Naive thymus-derived CD8-positive, alpha-beta T cell (primary cell): ENCODE measurements at regions not wholly inside any gene's neighbourhood (a gene's known extent, or its start where the extent isn't known, plus 50 kb on each side); places are given as distances from the start of the nearest gene placed in this dataset.
"Not testable (repeated sequence)": the region's sequence is repeated elsewhere in the genome, so short reads cannot be mapped to it uniquely, and the experiment has no call there.

Experiments
- ATAC-seq, 2 donors: fragments of 150-1000 bp; cut with Tn5 transposase in 1 of 2; sonication (Bioruptor Pico), chemical (Tn5 transposase) in 1 of 2; 1 replicate in 1 of 2; 2 replicates in 1 of 2; pipeline ENCODE4 v1.10.0; 2021; ENCODE audit warnings: mild to moderate bottlenecking in 2 of 2, moderate library complexity in 2 of 2
- POLR2A ChIA-PET: fragments of 350-600 bp; sonication (Branson Sonifier 250); formaldehyde crosslinking; loops from one replicate; lab custom pipeline; 2021; ENCODE audit warnings: antibody characterized with exemption; lab: Charles Lee
- DNase-seq, 10 donors: peaks; one replicate each; pipeline versions ENCODE4 v3.0.0 to v3.0.0-alpha.2; 2020 to 2022
- H3K27ac Mint-ChIP-seq, 10 donors: one replicate each; pipeline ENCODE4 v1.8.0; 2020 to 2022; ENCODE audit warnings: mild to moderate bottlenecking in 10 of 10, mixed read lengths in 10 of 10, moderate library complexity in 4 of 10, inconsistent platforms in 1 of 10
- H3K27me3 Mint-ChIP-seq, 5 donors: one replicate each; pipeline ENCODE4 v1.8.0; 2021 to 2022; ENCODE audit warnings: mixed read lengths in 5 of 5
- H3K36me3 Mint-ChIP-seq, 3 donors: one replicate each; pipeline ENCODE4 v1.8.0; 2020 to 2022; ENCODE audit warnings: mixed read lengths in 3 of 3, mild to moderate bottlenecking in 2 of 3, inconsistent platforms in 1 of 3
- H3K4me1 Mint-ChIP-seq, 4 donors: one replicate each; pipeline ENCODE4 v1.8.0; 2021 to 2022; ENCODE audit warnings: mixed read lengths in 4 of 4
- H3K4me3 Mint-ChIP-seq, 10 donors: one replicate each; pipeline ENCODE4 v1.8.0; 2020 to 2022; ENCODE audit warnings: mild to moderate bottlenecking in 10 of 10, mixed read lengths in 10 of 10, moderate library complexity in 6 of 10, inconsistent platforms in 1 of 10
- H3K9me3 Mint-ChIP-seq, 9 donors: one replicate each; pipeline ENCODE4 v1.8.0; 2020 to 2022; ENCODE audit warnings: mixed read lengths in 9 of 9, mild to moderate bottlenecking in 3 of 9, inconsistent platforms in 1 of 9, moderate library complexity in 1 of 9

DNA sequence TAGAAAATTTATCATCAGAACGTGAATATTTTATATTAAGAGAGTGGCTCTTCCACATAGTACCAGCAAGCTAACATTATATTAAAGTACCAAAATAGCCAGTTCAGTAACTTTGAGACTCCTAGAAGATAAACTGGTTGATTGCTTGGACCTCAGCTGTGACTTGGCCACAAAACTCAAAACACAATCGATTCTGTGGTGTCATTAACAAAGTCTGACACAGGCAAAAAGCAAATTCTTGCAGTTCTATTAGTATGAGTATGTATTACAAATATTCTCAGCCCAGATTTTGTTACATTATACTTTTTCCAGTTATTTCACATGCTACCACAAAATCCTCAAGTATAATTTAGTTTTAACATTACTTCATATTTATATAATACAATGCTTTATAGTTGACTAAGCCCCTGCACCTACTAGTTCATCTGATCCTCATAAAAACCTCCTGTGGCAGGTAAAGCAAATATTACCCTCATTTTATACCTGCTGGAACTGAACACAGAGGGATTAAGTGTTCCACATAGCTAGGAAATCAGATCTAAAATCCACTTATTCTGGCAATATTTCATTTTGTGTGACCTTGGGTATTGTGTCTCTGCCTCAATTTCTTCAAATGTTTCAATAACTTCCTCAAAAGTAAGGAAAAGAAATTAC, 279.9 kb upstream of the MKLN1 start:
- peaks cover 31 to 72% (median 65%) of the 10 kb centered on the region in 4 donors for H3K4me1 Mint-ChIP-seq
- no peaks in the 10 kb centered on the region for H3K27me3 Mint-ChIP-seq
- DNase-seq (no peak), ATAC-seq (no peak)
- peaks cover 16 to 52% (median 17%) of the 10 kb centered on the region in 3 donors for H3K36me3 Mint-ChIP-seq
- peaks cover 0 to 16% (median 5%) of the 10 kb centered on the region in 9 donors for H3K9me3 Mint-ChIP-seq
- POLR2A ChIA-PET = interaction anchor here (0.6 kb wide), 2 partner anchors 16 to 18 kb away, joined by 3 read pairs; no protein-coding TSS in a partner anchor
- H3K4me3 Mint-ChIP-seq = no peak overlapping the region
- peak overlapping the region in 9 of 10 donors; percentile 20 to 90 (median 75) for H3K27ac Mint-ChIP-seq

DNA sequence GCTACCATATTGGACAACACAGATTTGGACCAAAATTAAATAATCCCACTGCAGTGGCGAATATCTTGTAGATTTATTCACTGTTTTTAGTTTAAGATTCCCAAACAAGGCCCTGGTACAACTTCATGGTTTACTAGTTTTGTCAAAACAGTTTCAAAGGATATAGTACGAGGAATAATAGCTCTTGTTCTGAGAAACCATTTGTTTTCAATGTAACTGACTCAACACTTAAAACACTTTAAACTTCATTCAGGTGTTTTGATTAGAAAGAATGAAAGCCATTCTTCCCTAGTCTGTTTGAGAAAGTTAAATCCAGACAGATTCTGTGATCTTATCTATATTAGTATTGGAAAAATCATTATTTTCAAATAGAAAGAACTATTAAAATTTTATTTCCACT, 276.4 kb upstream of the MKLN1 start:
- no peak for ATAC-seq
- H3K36me3 Mint-ChIP-seq = peaks cover 3 to 45% (median 8%) of the 10 kb centered on the region in 3 donors
- peaks cover 44 to 83% (median 74%) of the 10 kb centered on the region in 4 donors for H3K4me1 Mint-ChIP-seq
- peaks cover 0 to 4% (median 1%) of the 10 kb centered on the region in 9 donors for H3K9me3 Mint-ChIP-seq
- DNase-seq = no peak
- no peaks in the 10 kb centered on the region for H3K27me3 Mint-ChIP-seq
- peak overlapping the region in 2 of 10 donors; percentile 4 to 40 for H3K4me3 Mint-ChIP-seq
- H3K27ac Mint-ChIP-seq = peak overlapping the region in 2 of 10 donors; percentile 27 to 75
- POLR2A ChIA-PET = no interaction called here

DNA sequence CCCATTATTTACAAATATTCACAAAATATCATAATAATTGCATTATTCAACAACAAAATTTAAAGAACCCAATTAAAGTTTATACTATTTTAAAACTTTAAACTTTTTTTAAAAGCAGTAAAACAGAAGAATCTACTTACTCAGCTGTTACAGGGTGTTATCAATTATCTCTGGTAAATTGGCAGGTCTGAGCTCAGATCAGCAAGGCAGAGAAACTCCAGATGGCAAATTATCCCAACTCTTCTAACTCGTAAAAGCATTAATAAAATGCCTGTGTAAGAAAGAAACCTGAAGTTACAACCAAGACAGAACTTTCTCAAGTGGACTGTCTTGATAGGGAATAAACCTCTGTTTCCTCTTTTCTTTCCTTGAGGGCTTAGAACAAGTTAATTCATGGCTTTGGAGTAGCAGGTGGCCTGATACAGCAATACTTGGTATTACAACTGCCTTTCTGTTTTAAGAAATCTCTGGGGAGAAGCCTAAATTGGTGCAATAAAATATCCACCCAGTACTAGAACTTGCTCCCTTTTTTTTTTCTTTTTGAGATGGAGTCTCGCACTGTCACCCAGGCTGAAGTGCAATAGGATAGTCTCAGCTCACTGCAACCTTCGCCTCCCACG, 275.3 kb upstream of the MKLN1 start:
- DNase-seq (no peak), ATAC-seq (no peak)
- H3K27me3 Mint-ChIP-seq = no peaks in the 10 kb centered on the region
- POLR2A ChIA-PET = interaction anchor here (0.6 to 0.7 kb wide), 3 partner anchors 199 to 349 kb away, joined by 3 read pairs; no protein-coding TSS in a partner anchor
- H3K36me3 Mint-ChIP-seq = peaks cover 1 to 41% (median 5%) of the 10 kb centered on the region in 3 donors
- H3K9me3 Mint-ChIP-seq = no peaks in the 10 kb centered on the region
- peak overlapping the region in 6 of 10 donors; percentile 24 to 59 (median 36) for H3K4me3 Mint-ChIP-seq
- peak overlapping the region in 8 of 10 donors; percentile 38 to 79 (median 58) for H3K27ac Mint-ChIP-seq
- peaks cover 45 to 83% (median 76%) of the 10 kb centered on the region in 4 donors for H3K4me1 Mint-ChIP-seq

DNA sequence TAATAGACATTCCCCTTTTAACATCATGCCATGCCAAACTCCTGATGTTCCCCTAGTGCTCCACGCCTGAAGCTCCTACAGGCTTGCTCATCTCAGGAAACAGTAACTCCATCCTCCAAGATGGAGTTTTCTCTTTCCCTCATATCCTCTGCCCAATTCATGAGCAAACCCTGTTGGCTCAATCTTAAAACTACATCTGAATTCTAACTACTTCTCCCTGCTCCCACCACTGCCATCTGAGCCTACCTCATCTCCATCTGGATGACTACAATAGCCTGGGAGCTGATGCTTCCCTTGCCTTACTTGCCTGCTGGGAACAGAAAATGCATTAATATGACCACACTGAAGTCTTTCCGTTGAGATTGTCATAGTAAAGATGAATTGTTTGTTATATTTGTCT, 271.7 kb upstream of the MKLN1 start:
- H3K4me3 Mint-ChIP-seq = peak overlapping the region; percentile 14 to 89 (median 82)
- POLR2A ChIA-PET = no interaction called here
- peaks cover 0 to 10% (median 1%) of the 10 kb centered on the region in 3 donors for H3K36me3 Mint-ChIP-seq
- no peak for ATAC-seq
- H3K9me3 Mint-ChIP-seq = peaks cover 0 to 1% (median 0%) of the 10 kb centered on the region in 9 donors
- H3K27ac Mint-ChIP-seq = peak overlapping the region; percentile 94 to 100 (median 97)
- DNase-seq = no peak
- peaks cover 29 to 81% (median 71%) of the 10 kb centered on the region in 4 donors for H3K4me1 Mint-ChIP-seq
- no peaks in the 10 kb centered on the region for H3K27me3 Mint-ChIP-seq

DNA sequence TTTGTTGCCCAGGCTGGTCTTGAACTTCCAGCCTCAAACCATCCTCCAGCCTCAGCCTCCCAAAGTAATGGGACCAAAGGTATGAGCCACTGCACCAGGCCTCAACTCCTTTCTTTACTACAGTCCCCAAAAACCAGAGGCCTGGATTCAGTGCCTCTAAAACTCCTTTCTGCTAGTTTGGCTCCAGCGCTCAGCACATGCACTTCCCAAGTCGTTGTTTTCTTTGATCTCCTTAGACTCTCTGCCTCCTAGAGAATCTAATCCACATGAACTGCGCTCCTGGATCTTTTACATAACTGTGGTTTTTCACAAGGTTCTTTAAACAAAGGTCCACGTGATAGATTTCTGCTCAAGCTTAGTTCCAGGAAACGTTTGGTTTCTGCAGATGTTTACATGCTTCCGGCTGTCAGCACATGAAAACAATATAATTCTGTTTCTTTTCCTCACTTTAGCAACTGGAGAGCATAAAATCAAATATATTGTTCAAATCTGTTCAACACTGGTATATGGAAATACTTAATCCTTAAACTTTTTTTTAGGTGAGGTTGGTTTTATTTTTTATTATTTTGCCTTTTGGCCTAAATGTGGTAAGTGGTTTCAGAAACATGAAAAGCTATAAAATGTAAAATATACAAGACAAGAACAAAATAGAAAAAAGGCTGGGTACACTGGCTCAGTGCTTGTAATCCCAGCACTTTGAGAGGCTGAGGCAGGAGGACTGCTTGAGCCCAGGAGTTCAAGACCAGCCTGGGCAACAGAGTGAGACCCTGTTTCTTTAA, 270.5 kb upstream of the MKLN1 start:
- peaks cover 0 to 10% (median 1%) of the 10 kb centered on the region in 3 donors for H3K36me3 Mint-ChIP-seq
- H3K27me3 Mint-ChIP-seq = no peaks in the 10 kb centered on the region
- H3K27ac Mint-ChIP-seq = peak overlapping the region; percentile 94 to 100 (median 97)
- peaks cover 0 to 1% (median 0%) of the 10 kb centered on the region in 9 donors for H3K9me3 Mint-ChIP-seq
- POLR2A ChIA-PET = interaction anchor here (0.6 to 2.2 kb wide), 4 partner anchors 10 to 131 kb away, joined by 3 to 9 read pairs (median 5); no protein-coding TSS in a partner anchor
- peak; percentile 46 to 79 for ATAC-seq
- peaks cover 33 to 84% (median 76%) of the 10 kb centered on the region in 4 donors for H3K4me1 Mint-ChIP-seq
- DNase-seq = peak in 5 of 10 donors; percentile 39 to 81 (median 66)
- H3K4me3 Mint-ChIP-seq = peak overlapping the region; percentile 62 to 89 (median 82)

DNA sequence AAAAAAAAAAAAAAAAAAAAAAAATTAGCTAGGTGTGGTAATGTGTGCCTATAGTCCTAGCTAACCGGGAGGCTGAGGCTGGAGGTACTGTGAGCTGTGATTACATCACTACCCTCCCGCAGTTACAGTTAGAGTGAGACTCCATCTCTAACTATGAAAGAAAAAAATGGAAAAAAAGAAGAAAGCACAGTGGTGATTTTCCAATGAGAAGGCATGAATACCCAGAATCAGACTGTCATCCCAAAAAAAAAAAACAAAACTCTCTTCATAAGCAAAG, 269.9 kb upstream of the MKLN1 start:
- Mint-ChIP-seq H3K27ac (peak overlapping the region; percentile 94 to 100 (median 97)), H3K9me3 (peaks cover 0 to 1% (median 0%) of the 10 kb centered on the region in 9 donors), H3K4me3 (peak overlapping the region; percentile 62 to 89 (median 82)), H3K36me3 (peaks cover 0 to 10% (median 2%) of the 10 kb centered on the region in 3 donors), H3K4me1 (peaks cover 33 to 83% (median 74%) of the 10 kb centered on the region in 4 donors), H3K27me3 (no peaks in the 10 kb centered on the region)
- ATAC-seq (peak; percentile 56 to 83), DNase-seq (peak in 3 of 10 donors; percentile 52 to 60 (median 59))
- POLR2A ChIA-PET = interaction anchor here (0.7 to 2.2 kb wide), 4 partner anchors 10 to 113 kb away, joined by 3 to 9 read pairs (median 4); no protein-coding TSS in a partner anchor

DNA sequence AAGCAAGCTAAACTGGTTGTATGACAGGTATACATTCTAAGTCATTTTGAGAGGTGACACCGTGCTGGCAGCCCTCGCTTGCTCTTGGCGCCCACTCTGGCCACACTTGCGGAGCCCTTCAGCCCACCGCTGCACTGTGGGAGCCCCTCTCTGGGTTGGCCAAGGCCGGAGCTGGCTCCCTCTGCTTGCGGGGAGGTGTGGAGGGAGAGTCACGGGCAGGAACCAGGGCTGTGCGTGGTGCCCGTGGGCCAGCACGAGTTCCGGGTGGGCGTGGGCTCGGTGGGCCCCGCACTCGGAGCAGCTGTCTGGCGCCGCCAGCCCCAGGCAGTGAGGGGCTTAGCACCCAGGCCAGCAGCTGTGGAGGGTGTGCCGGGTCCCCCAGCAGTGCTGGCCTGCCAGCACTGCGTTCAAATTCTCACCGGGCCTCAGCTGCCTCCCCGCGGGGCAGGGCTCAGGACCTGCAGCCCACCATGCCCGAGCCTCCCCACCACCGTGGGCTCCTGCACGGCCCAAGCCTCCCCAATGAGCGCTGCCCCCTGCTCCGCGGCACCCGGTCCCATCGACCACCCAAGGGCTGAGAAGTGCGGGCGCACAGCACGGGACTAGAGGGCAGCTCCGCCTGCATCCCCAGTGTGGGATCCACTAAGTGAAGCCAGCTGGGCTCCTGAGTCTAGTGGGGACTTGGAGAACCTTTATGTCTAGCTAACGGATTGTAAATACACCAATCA, 269.0 kb upstream of the MKLN1 start:
- peak in 1 of 2 donors; percentile 2 for ATAC-seq
- not testable (repeated sequence) for H3K9me3 Mint-ChIP-seq, H3K27me3 Mint-ChIP-seq, DNase-seq
- Mint-ChIP-seq H3K36me3 (peaks cover 0 to 14% (median 2%) of the 10 kb centered on the region in 3 donors), H3K4me3 (peak overlapping the region; percentile 15 to 89 (median 78)), H3K27ac (peak overlapping the region; percentile 85 to 100 (median 97)), H3K4me1 (peaks cover 35 to 85% (median 79%) of the 10 kb centered on the region in 4 donors)
- POLR2A ChIA-PET = interaction anchor here (0.7 to 2.2 kb wide), 3 partner anchors 47 to 114 kb away, joined by 3 to 9 read pairs (median 6); no protein-coding TSS in a partner anchor

DNA sequence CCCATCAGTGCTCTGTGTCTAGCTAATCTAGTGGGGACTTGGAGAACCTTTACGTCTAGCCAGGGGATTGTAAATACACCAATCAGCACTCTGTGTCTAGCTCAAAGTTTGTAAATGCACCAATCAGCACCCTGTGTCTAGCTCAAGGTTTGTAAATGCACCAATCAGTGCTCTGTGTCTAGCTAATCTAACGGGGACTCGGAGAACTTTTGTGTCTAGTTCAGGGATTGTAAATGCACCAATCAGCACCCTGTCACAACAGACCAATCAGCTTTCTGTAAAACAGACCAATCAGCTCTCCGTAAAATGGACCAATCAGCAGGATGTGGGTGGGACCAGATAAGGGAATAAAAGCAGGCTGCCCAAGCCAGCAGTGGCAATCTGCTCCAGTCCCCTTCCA, 268.3 kb upstream of the MKLN1 start:
- not testable (repeated sequence) for DNase-seq, H3K27me3 Mint-ChIP-seq, ATAC-seq, H3K9me3 Mint-ChIP-seq
- POLR2A ChIA-PET = interaction anchor here (1.0 kb wide), 1 partner anchor 47 kb away, joined by 6 read pairs; no protein-coding TSS in a partner anchor
- Mint-ChIP-seq H3K4me1 (peaks cover 32 to 85% (median 78%) of the 10 kb centered on the region in 4 donors), H3K36me3 (peaks cover 0 to 14% (median 2%) of the 10 kb centered on the region in 3 donors), H3K27ac (peak overlapping the region; percentile 83 to 93 (median 88)), H3K4me3 (peak overlapping the region in 9 of 10 donors; percentile 33 to 85 (median 66))

DNA sequence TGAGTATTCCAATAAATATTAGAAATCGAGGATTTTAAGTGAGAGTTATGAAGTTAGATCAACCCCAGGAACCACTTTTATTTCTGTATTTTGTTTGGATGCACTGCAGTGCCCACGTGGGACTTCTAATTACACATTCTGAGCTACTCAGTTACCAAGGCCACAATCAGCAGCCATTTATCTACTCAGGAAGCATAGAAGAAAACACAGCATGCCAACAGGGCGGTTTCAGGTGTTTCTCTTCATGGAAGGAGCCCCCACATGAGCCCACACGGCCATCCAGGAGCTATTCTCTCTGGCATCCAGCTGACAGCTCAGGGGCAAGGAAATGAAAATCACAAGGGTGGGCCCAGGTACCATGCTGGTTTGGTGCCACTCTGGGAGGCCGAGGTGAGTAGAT, 266.5 kb upstream of the MKLN1 start:
- H3K4me3 Mint-ChIP-seq = peak overlapping the region in 6 of 10 donors; percentile 5 to 63 (median 18)
- peaks cover 0 to 15% (median 2%) of the 10 kb centered on the region in 3 donors for H3K36me3 Mint-ChIP-seq
- DNase-seq = no peak
- no peak for ATAC-seq
- peaks cover 0 to 1% (median 0%) of the 10 kb centered on the region in 9 donors for H3K9me3 Mint-ChIP-seq
- POLR2A ChIA-PET = no interaction called here
- peaks cover 25 to 80% (median 73%) of the 10 kb centered on the region in 4 donors for H3K4me1 Mint-ChIP-seq
- no peaks in the 10 kb centered on the region for H3K27me3 Mint-ChIP-seq
- peak overlapping the region in 9 of 10 donors; percentile 32 to 89 (median 60) for H3K27ac Mint-ChIP-seq

DNA sequence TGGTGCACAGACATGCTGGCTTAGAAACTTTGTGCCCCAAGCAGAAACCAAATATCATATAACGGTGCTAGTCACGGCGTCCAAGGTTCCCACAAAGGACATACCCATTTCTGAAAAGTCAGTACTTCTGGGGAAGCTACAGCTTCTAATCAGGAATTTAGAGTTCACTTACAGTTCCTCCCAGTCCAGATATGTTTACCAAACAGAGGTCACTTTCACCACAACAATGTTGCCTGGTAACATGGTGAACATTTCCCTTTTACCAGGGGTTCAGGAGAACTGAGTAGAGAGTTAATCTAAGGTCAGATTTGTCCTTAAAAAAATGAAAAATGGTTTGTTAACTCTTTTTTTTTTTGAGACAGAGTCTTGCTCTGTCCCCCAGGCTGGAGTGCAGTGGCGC, 265.9 kb upstream of the MKLN1 start:
- DNase-seq = no peak
- Mint-ChIP-seq H3K4me3 (peak overlapping the region in 2 of 10 donors; percentile 5 to 63), H3K9me3 (peaks cover 0 to 1% (median 0%) of the 10 kb centered on the region in 9 donors), H3K4me1 (peaks cover 23 to 80% (median 73%) of the 10 kb centered on the region in 4 donors), H3K27ac (peak overlapping the region in 2 of 10 donors; percentile 71 to 87), H3K27me3 (no peaks in the 10 kb centered on the region), H3K36me3 (peaks cover 0 to 15% (median 2%) of the 10 kb centered on the region in 3 donors)
- POLR2A ChIA-PET = no interaction called here
- no peak for ATAC-seq

DNA sequence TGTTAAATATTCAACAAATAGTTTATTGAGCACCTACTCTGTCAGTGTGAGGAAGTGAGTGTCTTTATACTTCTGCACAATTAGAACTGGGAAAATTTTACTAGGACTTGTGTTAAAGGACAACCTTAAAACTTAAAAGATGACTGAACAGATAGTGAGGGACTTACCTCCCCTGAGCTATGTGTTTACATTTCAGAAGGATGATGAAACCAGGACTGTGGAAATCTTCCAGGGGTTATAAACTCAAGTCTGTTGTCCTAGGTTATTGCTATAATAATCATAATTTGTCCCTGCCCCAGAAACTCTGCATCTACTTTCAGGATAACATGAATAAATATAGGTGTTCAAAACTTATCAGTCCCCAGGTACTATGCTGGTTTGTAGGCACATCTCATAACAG, 261.0 kb upstream of the MKLN1 start:
- POLR2A ChIA-PET = interaction anchor here (1.2 kb wide), 1 partner anchor 9 kb away, joined by 5 read pairs; no protein-coding TSS in a partner anchor
- Mint-ChIP-seq H3K27ac (peak overlapping the region in 8 of 10 donors; percentile 26 to 82 (median 66)), H3K36me3 (peaks cover 0 to 25% (median 2%) of the 10 kb centered on the region in 3 donors)

More for the DNA sequence above, 261.0 kb upstream of the MKLN1 start:
- ATAC-seq = peak in 1 of 2 donors; percentile 4
- H3K27me3 Mint-ChIP-seq = no peaks in the 10 kb centered on the region
- peaks cover 25 to 80% (median 70%) of the 10 kb centered on the region in 4 donors for H3K4me1 Mint-ChIP-seq
- no peak for DNase-seq
- no peaks in the 10 kb centered on the region for H3K9me3 Mint-ChIP-seq
- peak overlapping the region in 3 of 10 donors; percentile 3 to 20 (median 11) for H3K4me3 Mint-ChIP-seq
